ENCODE measurements at regions not wholly inside any gene's neighbourhood (a gene's known extent, or its start where the extent isn't known, plus 50 kb on each side); places are given as distances from the start of the nearest gene placed in this dataset.
"Not testable (repeated sequence)": the region's sequence is repeated elsewhere in the genome, so short reads cannot be mapped to it uniquely, and the experiment has no call there.

GRCh38 chr20:40910436-40910835 lies 118.2 kb upstream of the TOP1 start:
- not testable (repeated sequence) for H3K4me1 Mint-ChIP-seq (ENCODE audit: low read depth, unreplicated experiment); H3K27me3 Mint-ChIP-seq (ENCODE audit: low read depth, unreplicated experiment); H3K4me1 ChIP-seq (ENCODE audit: insufficient read depth, low read length); H3K36me3 ChIP-seq (ENCODE audit: insufficient read depth, low read length); H3K4me2 ChIP-seq (ENCODE audit: low read length); H2AFZ ChIP-seq (ENCODE audit: low read depth, low read length); H3K36me3 Mint-ChIP-seq (ENCODE audit: low read depth, unreplicated experiment); H3K4me3 Mint-ChIP-seq (ENCODE audit: unreplicated experiment); H3K27ac ChIP-seq (ENCODE audit: low read depth, low read length); DNase-seq (ENCODE audit: low read depth); H3K9me3 ChIP-seq (ENCODE audit: insufficient read depth, low read depth, low read length); H3K79me2 ChIP-seq (ENCODE audit: insufficient read depth, low read length); H3K9me3 Mint-ChIP-seq (ENCODE audit: unreplicated experiment); H4K20me1 ChIP-seq (ENCODE audit: insufficient read depth, low read length); H3K4me3 ChIP-seq (ENCODE audit: insufficient read depth, low read depth, low read length); H3K9ac ChIP-seq (ENCODE audit: low read length); H3K27ac Mint-ChIP-seq (ENCODE audit: unreplicated experiment); H3K27me3 ChIP-seq (ENCODE audit: insufficient read depth, low read length); FAIRE-seq

DNA sequence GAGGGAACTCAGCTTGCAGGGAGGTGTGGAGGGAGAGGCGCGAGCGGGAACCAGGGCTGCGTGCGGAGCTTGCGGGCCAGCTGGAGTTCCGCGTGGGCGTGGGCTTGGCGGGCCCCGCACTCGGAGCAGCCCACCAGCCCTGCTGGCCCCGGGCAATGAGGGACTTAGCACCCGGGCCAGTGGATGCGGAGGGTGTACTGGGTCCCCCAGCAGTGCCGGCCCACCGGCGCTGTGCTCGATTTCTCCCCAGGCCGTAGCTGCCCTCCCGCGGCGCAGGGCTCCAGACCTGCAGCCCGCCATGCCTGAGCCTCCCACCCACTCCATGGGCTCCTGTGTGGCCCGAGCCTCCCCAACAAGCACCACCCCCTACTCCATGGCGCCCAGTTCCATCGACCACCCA lies 117.5 kb upstream of the TOP1 start:
- not testable (repeated sequence) for H3K27ac Mint-ChIP-seq (ENCODE audit: unreplicated experiment); H4K20me1 ChIP-seq (ENCODE audit: insufficient read depth, low read length); H3K9ac ChIP-seq (ENCODE audit: low read length); H3K9me3 Mint-ChIP-seq (ENCODE audit: unreplicated experiment); H3K27me3 ChIP-seq (ENCODE audit: insufficient read depth, low read length); H3K36me3 ChIP-seq (ENCODE audit: insufficient read depth, low read length); H3K9me3 ChIP-seq (ENCODE audit: insufficient read depth, low read depth, low read length); H3K4me3 ChIP-seq (ENCODE audit: insufficient read depth, low read depth, low read length); H3K4me2 ChIP-seq (ENCODE audit: low read length); H3K79me2 ChIP-seq (ENCODE audit: insufficient read depth, low read length); H3K4me1 Mint-ChIP-seq (ENCODE audit: low read depth, unreplicated experiment); H3K36me3 Mint-ChIP-seq (ENCODE audit: low read depth, unreplicated experiment); FAIRE-seq; DNase-seq (ENCODE audit: low read depth); H2AFZ ChIP-seq (ENCODE audit: low read depth, low read length); H3K4me3 Mint-ChIP-seq (ENCODE audit: unreplicated experiment); H3K4me1 ChIP-seq (ENCODE audit: insufficient read depth, low read length); H3K27me3 Mint-ChIP-seq (ENCODE audit: low read depth, unreplicated experiment); H3K27ac ChIP-seq (ENCODE audit: low read depth, low read length)

DNA sequence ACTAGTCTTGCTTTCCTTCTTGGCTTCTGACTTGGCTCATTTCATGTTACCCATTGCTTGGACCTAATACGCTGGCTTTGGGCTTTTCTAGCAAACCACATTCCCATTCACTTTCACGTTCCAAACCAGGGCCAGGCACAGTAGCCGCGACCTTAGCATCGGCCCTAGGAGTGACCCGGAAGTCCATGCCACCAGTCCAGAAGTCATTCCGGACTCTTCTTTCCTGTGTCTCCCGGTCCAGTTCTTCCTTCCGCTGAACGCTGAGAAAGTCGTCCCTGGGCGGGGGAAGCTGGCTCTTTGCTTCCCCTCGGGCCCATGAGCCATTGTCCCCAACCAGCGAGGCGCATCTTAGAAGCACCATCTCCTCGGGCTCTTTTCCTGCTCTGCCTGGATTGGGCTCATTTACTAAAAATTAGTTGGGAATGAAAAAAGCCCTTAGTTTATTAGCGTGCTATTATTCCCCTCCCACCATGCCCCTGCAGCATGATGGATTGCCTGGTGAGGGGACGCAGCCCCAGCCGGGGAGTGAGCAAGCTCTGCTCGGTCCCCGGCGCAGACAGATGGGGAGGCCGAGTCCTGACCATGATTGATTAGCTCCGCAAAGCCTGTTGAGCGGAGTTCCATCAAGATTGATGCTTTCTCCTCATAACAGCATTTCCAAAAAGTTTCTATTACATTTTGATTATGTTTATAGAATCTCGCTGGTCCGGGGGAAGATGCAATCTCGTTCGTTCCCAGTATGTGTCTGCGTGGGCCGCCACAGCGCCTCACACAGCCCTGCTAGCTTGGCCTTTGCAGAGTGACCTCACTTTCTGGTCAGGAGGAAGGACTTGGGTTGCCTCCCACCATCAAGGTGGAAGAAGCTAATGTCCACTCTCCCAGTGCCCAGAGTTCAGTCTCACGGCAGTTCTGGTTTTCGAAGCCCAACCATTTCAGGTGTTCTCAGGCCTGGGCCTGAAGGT lies 115.1 kb upstream of the TOP1 start:
- Histone ChIP-seq H3K27ac (ENCODE audit: low read depth, low read length) (no peak overlapping the region), H3K27me3 (ENCODE audit: insufficient read depth, low read length) (no peaks in the 10 kb centered on the region), H3K9ac (ENCODE audit: low read length) (no peak overlapping the region), H3K9me3 (ENCODE audit: insufficient read depth, low read depth, low read length) (no peaks in the 10 kb centered on the region), H2AFZ (ENCODE audit: low read depth, low read length) (no peak overlapping the region), H3K4me1 (ENCODE audit: insufficient read depth, low read length) (no peaks in the 10 kb centered on the region), H3K4me3 (ENCODE audit: insufficient read depth, low read depth, low read length) (no peak overlapping the region), H4K20me1 (ENCODE audit: insufficient read depth, low read length) (no peaks in the 10 kb centered on the region), H3K36me3 (ENCODE audit: insufficient read depth, low read length) (no peaks in the 10 kb centered on the region), H3K4me2 (ENCODE audit: low read length) (no peak overlapping the region), H3K79me2 (ENCODE audit: insufficient read depth, low read length) (no peaks in the 10 kb centered on the region)
- Mint-ChIP-seq H3K9me3 (ENCODE audit: unreplicated experiment) (peaks cover 7% of the 10 kb centered on the region), H3K36me3 (ENCODE audit: low read depth, unreplicated experiment) (no peaks in the 10 kb centered on the region), H3K27ac (ENCODE audit: unreplicated experiment) (no peak overlapping the region), H3K27me3 (ENCODE audit: low read depth, unreplicated experiment) (peaks cover 4% of the 10 kb centered on the region), H3K4me3 (ENCODE audit: unreplicated experiment) (no peak overlapping the region), H3K4me1 (ENCODE audit: low read depth, unreplicated experiment) (no peaks in the 10 kb centered on the region)
- no peak for TF ChIP-seq EZH2 (IDR thresholded peaks at IDR 0.05; ENCODE audit: insufficient read depth, low read length)
- TF ChIP-seq, protein P1, sequence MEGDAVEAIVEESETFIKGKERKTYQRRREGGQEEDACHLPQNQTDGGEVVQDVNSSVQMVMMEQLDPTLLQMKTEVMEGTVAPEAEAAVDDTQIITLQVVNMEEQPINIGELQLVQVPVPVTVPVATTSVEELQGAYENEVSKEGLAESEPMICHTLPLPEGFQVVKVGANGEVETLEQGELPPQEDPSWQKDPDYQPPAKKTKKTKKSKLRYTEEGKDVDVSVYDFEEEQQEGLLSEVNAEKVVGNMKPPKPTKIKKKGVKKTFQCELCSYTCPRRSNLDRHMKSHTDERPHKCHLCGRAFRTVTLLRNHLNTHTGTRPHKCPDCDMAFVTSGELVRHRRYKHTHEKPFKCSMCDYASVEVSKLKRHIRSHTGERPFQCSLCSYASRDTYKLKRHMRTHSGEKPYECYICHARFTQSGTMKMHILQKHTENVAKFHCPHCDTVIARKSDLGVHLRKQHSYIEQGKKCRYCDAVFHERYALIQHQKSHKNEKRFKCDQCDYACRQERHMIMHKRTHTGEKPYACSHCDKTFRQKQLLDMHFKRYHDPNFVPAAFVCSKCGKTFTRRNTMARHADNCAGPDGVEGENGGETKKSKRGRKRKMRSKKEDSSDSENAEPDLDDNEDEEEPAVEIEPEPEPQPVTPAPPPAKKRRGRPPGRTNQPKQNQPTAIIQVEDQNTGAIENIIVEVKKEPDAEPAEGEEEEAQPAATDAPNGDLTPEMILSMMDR (IDR thresholded peaks at IDR 0.05; ENCODE audit: insufficient read depth, low read depth, low read length), result no peak
- FAIRE-seq, result no peak
- no peak for DNase-seq (ENCODE audit: low read depth)
